PFSK-1 (cell line): ENCODE measurements at regions not wholly inside any gene's neighbourhood (a gene's known extent, or its start where the extent isn't known, plus 50 kb on each side); places are given as distances from the start of the nearest gene placed in this dataset.

Experiments used
- POLR2AphosphoS5 ChIP-seq: IDR thresholded peaks from 2 replicates; pipeline ENCODE4 v1.6.1; 2012; ENCODE audit warnings: low read depth, mild to moderate bottlenecking, control low read depth, low read length, moderate library complexity
- REST ChIP-seq, 2 experiments: IDR thresholded peaks; 2 replicates each; pipeline versions ENCODE4 v1.6.1 to v1.8.0; 2011 to 2012; ENCODE audit warnings: low read depth in 2 of 2, low read length in 2 of 2, control low read depth in 1 of 2, inconsistent platforms in 1 of 2, mild to moderate bottlenecking in 1 of 2, moderate library complexity in 1 of 2; ENCODE audit not compliant: insufficient read depth in 1 of 2
- SIN3A ChIP-seq: IDR thresholded peaks from 2 replicates; pipeline ENCODE4 v1.6.1; 2012; ENCODE audit warnings: mild to moderate bottlenecking, low read length, moderate library complexity, borderline replicate concordance; ENCODE audit not compliant: insufficient read depth
- TAF1 ChIP-seq: IDR thresholded peaks from 2 replicates; pipeline ENCODE4 v1.6.1; 2012; ENCODE audit warnings: low read length, control low read depth, borderline replicate concordance; ENCODE audit not compliant: insufficient read depth

GRCh38 chr19:31518216-31519020 is 169.2 kb upstream of the TSHZ3 start:
- no peak for TF ChIP-seq TAF1
- no peak for TF ChIP-seq SIN3A
- no peak for TF ChIP-seq REST (IDR thresholded peaks at IDR 0.05; ENCODE audit: insufficient read depth in 1 of 2, low read depth in 2 of 2, low read length in 2 of 2)
- TF ChIP-seq POLR2AphosphoS5, result no peak
